ENCODE measurements at regions not wholly inside any gene's neighbourhood (a gene's known extent, or its start where the extent isn't known, plus 50 kb on each side); places are given as distances from the start of the nearest gene placed in this dataset.
A peak's percentile ranks its signal among the peaks of the same experiment; 100 is the strongest.

- DNase-seq (ENCODE audit: low spot score), result no peak
Observed at GRCh38 chr15:81483496-81483895, 109.5 kb upstream of the TMC3 start.

- no peak for DNase-seq (ENCODE audit: low spot score)
Observed at GRCh38 chr15:81481346-81481745, 107.3 kb upstream of the TMC3 start.

GRCh38 chr15:81480645-81481053, 106.6 kb upstream of the TMC3 start:
- peak; percentile 78 for DNase-seq (ENCODE audit: low spot score)

GRCh38 chr15:81478354-81478753, 104.3 kb upstream of the TMC3 start:
- no peak for DNase-seq (ENCODE audit: low spot score)

- no peak for DNase-seq (ENCODE audit: low spot score)
Observed at GRCh38 chr15:81475926-81476325, 101.9 kb upstream of the TMC3 start.

GRCh38 chr15:81475471-81475870, 101.5 kb upstream of the TMC3 start:
- DNase-seq (ENCODE audit: low spot score), result no peak

- DNase-seq (ENCODE audit: low spot score), result no peak
Observed at GRCh38 chr15:81473946-81474345, 99.9 kb upstream of the TMC3 start.

GRCh38 chr15:81473177-81473576, 99.2 kb upstream of the TMC3 start:
- DNase-seq (ENCODE audit: low spot score), result no peak

DNA sequence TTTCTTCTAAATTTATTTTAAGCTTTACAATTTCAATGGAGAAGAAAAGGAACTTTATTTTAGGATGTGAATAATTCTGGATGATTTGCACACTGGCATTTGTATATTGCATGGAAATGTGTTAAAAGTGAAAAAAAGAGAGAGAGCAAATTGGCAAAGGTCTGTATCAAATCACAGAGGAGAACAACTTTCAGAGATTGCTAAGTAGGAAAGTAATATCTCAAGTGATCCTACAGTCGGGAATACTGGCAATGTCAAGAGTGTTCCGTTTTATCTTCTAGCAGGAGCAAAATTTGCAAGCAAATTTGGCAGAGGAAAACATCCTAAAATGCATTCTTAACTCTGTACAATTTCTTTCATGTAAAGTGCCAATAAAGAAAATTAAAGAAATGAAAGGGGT, 97.1 kb upstream of the TMC3 start:
- no peak for DNase-seq (ENCODE audit: low spot score)

- DNase-seq (ENCODE audit: low spot score), result no peak
Observed at GRCh38 chr15:81469154-81469553, 95.1 kb upstream of the TMC3 start.

- DNase-seq (ENCODE audit: low spot score), result no peak
Observed at GRCh38 chr15:81466741-81467140, 92.7 kb upstream of the TMC3 start.

DNA sequence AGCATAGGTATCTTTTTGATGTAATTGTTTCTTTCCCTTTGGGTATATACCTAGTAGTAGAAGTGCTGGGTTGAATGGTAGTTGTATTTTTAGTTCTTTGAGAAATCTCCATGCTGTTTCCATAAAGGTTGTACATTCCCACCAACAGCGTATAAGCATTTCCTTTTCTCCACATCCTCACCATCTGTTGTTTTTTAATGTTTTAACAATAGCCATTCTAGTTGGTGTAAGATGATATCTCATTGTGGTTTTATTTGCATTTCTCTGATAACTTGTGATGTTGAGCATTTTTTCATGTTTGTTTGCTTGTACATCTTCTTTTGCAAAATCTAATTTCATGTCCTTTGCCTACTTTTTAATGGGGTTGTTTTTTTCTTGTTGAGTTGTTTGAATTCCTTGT, 80.0 kb upstream of the TMC3 start:
- no peak for DNase-seq (ENCODE audit: low spot score)

DNA sequence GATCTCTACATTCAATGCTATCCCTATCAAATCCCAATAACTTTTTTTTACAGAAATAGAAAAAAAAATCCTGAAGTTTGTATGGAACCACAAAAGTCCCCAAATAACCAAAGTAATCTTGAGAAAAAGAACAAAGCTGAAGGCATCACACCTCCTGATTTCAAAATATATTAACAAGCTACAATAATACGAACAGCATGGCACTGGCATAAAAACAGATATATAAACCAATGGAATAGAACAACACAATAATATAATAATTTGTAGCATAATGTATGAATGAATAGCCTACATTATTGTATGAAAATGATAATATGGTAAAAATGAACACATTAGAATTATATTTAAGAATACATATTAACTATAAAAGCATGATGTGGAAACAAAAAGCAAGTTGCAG, 76.7 kb upstream of the TMC3 start:
- no peak for DNase-seq (ENCODE audit: low spot score)

GRCh38 chr15:81449836-81450474, 75.9 kb upstream of the TMC3 start:
- DNase-seq (ENCODE audit: low spot score), result no peak

DNA sequence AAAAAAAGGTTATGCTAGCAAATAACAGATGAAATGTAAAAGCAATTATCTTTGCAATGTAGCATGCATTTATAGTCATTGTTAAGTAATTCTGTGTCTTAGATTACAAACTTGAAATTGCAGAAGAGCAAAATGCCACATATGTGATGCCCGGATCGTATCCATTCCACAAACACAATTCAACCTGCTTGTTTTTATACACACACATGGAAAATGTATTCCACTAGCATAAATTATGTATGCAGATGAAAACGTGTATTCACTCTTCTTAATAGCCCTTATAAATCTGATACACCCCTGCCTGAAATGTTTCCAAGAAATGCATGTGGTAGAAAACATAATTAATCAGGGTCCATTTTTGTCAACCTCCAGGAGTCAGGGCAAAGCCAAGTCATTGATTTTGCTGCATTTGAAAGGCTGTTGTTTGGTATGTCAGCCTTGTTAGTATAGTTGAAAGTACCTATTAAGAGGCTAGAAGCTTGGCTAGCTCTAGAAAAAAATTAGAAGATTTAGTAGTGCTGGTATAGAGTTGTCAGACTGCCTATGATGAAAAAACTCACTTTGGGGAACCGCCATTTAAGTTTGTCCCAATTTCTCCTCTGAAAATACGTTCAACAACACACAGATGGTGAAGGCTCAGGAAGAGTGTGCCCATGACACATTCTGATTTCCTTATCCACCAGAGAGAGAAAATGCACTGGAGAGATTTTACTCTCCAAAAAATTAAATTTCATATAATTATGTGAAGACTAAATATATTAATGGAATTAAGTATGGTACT, 69.2 kb upstream of the TMC3 start:
- no peak for DNase-seq (ENCODE audit: low spot score)

DNA sequence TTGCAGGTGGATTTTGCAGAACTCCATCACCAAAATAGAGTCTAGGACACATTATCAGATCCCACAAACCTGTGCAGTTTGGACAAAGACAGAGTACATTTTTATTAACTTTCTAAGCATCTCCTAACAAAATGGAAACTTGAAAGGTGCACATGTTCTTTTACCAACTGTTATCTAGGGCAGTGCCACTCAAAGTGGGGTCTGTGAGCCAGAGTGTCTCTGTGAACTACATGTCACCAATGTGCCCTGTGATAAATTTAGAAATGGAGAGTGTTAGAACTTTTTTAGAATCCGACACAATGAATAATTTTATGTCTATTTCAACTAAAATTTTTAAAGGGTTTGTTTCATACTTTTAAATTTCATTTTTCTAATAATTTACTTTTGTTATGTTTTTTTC, 68.4 kb upstream of the TMC3 start:
- DNase-seq (ENCODE audit: low spot score), result no peak

GRCh38 chr15:81434851-81435250, 60.8 kb upstream of the TMC3 start:
- DNase-seq (ENCODE audit: low spot score), result no peak

GRCh38 chr15:81433462-81433861, 59.4 kb upstream of the TMC3 start:
- DNase-seq (ENCODE audit: low spot score), result no peak

DNA sequence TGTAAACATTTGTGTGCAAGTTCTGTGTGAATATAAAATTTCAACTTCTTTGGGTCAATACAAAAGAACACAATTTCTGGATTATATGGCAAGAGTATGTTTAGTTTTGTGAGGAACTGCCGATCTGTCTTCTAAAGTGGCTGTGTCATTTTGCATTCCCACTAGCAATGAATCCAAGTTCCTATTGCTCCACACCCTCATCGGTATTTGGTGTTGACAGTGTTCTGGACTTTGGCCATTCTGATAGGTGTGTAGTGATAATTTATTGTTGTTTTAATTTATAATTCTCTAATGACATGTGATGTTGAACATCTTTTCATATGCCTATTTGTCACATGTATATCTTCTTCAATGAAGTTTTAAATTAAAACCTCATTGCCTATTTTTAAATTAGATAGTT, 58.2 kb upstream of the TMC3 start:
- no peak for DNase-seq (ENCODE audit: low spot score)

DNA sequence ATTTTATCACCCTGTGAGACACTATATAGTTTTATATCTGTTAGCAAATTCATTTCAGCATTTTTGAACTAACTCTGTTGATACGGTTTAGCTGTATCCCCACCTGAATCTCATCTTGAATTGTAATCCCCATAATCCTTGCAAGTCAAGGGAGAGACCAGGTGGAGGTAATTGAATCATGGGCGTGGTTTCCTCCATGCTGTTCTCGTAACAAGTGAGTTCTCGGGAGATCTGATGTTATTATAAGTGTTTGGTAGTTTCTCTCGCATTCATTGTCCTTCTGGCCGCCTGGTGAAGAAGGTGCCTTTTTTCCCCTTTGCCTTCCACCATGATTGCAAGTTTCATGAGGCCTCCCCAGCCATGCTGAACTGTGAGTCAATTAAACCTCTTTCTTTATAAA, 53.2 kb upstream of the TMC3 start:
- no peak for DNase-seq (ENCODE audit: low spot score)

GRCh38 chr15:81425905-81426304, 51.9 kb upstream of the TMC3 start:
- DNase-seq (ENCODE audit: low spot score), result no peak
